Astrocyte (in vitro differentiated cells and primary cell): ENCODE measurements at regions not wholly inside any gene's neighbourhood (a gene's known extent, or its start where the extent isn't known, plus 50 kb on each side); places are given as distances from the start of the nearest gene placed in this dataset.

Experiments used
- DNase-seq: peaks from one replicate; pipeline ENCODE4 v3.0.0-alpha.2; 2010; ENCODE audit warnings: low read depth
- FAIRE-seq: peaks from 2 replicates; lab custom pipeline; 2011; peaks lifted over from hg19 to GRCh38; lab: Jason Lieb, UNC
- H2AFZ ChIP-seq: 2 replicates; pipeline ENCODE4 v1.6.0; 2012; ENCODE audit warnings: low read depth, low read length, inconsistent platforms
- H3K27ac ChIP-seq: 2 replicates; pipeline ENCODE4 v1.5.1; 2011; ENCODE audit warnings: low read depth, low read length, inconsistent platforms
- H3K27me3 ChIP-seq: 2 replicates; pipeline ENCODE4 v1.6.0; 2011; ENCODE audit warnings: low read length, inconsistent platforms; ENCODE audit not compliant: insufficient read depth
- H3K36me3 ChIP-seq: 2 replicates; pipeline ENCODE4 v1.5.1; 2011; ENCODE audit warnings: low read length, inconsistent platforms; ENCODE audit not compliant: insufficient read depth
- H3K4me1 ChIP-seq: 2 replicates; pipeline ENCODE4 v1.5.1; 2011; ENCODE audit warnings: low read length, inconsistent platforms; ENCODE audit not compliant: insufficient read depth
- H3K4me2 ChIP-seq: 2 replicates; pipeline ENCODE4 v1.6.0; 2012; ENCODE audit warnings: low read length, inconsistent platforms
- H3K4me3 ChIP-seq: 2 replicates; pipeline ENCODE4 v1.5.1; 2011; ENCODE audit warnings: low read depth, mild to moderate bottlenecking, low read length, inconsistent platforms; ENCODE audit not compliant: insufficient read depth
- H3K79me2 ChIP-seq: 2 replicates; pipeline ENCODE4 v1.6.0; 2012; ENCODE audit warnings: mild to moderate bottlenecking, low read length, inconsistent platforms; ENCODE audit not compliant: insufficient read depth
- H3K9ac ChIP-seq: 2 replicates; pipeline ENCODE4 v1.6.0; 2012; ENCODE audit warnings: mild to moderate bottlenecking, low read length, inconsistent platforms
- H3K9me3 ChIP-seq: 2 replicates; pipeline ENCODE4 v1.5.1; 2012; ENCODE audit warnings: low read depth, mild to moderate bottlenecking, low read length, inconsistent platforms; ENCODE audit not compliant: insufficient read depth
- H4K20me1 ChIP-seq: 2 replicates; pipeline ENCODE4 v1.6.0; 2012; ENCODE audit warnings: low read length, inconsistent platforms; ENCODE audit not compliant: insufficient read depth
- H3K27ac Mint-ChIP-seq: one replicate; pipeline ENCODE4 v1.8.0; 2021; ENCODE audit warnings: mild to moderate bottlenecking, mixed read lengths; ENCODE audit not compliant: unreplicated experiment
- H3K27me3 Mint-ChIP-seq: one replicate; pipeline ENCODE4 v1.8.0; 2021; ENCODE audit warnings: low read depth, mixed read lengths; ENCODE audit not compliant: unreplicated experiment
- H3K36me3 Mint-ChIP-seq: one replicate; pipeline ENCODE4 v1.8.0; 2021; ENCODE audit warnings: low read depth, mixed read lengths; ENCODE audit not compliant: unreplicated experiment
- H3K4me1 Mint-ChIP-seq: one replicate; pipeline ENCODE4 v1.8.0; 2021; ENCODE audit warnings: low read depth, mixed read lengths; ENCODE audit not compliant: unreplicated experiment
- H3K4me3 Mint-ChIP-seq: one replicate; pipeline ENCODE4 v1.8.0; 2021; ENCODE audit warnings: mild to moderate bottlenecking, moderate library complexity, mixed read lengths; ENCODE audit not compliant: unreplicated experiment
- H3K9me3 Mint-ChIP-seq: one replicate; pipeline ENCODE4 v1.8.0; 2021; ENCODE audit warnings: mild to moderate bottlenecking, mixed read lengths; ENCODE audit not compliant: unreplicated experiment
- EZH2 ChIP-seq: IDR thresholded peaks from 2 replicates; pipeline ENCODE4 v1.6.1; 2012; ENCODE audit warnings: mild to moderate bottlenecking, low read length, inconsistent platforms; ENCODE audit not compliant: insufficient read depth
- TF ChIP-seq, protein P1 (sequence below): IDR thresholded peaks from 2 replicates; pipeline ENCODE4 v1.5.1; 2011; ENCODE audit warnings: low read depth, mild to moderate bottlenecking, inconsistent platforms, low read length, moderate library complexity; ENCODE audit not compliant: insufficient read depth

DNA sequence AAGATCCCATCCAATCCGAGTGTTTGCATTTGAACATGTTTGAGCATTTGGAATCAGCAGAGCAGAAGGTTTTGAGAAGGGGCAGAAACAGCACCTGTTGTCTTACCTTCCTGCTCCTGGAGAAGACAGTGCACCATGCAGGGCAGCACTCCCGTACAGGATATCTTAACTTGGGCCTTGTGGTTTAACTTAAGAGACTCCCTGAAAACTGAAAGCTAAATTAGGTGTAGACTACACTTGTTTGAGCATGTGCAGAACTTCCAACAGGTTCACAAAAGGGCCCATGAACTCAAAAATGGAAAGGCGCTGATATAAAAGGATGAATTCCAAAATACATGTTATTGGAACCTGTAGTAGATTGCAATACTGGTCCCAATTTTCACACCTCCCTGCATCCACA, 175.4 kb upstream of the PRICKLE2 start:
- no peak for DNase-seq
- peaks cover 5% of the 10 kb centered on the region for H3K4me1 ChIP-seq
- no peaks in the 10 kb centered on the region for H3K36me3 Mint-ChIP-seq
- H3K36me3 ChIP-seq = no peaks in the 10 kb centered on the region
- no peak overlapping the region for H3K27ac ChIP-seq
- no peaks in the 10 kb centered on the region for H3K27me3 ChIP-seq
- no peaks in the 10 kb centered on the region for H3K27me3 Mint-ChIP-seq
- no peak overlapping the region for H3K9ac ChIP-seq
- no peak for FAIRE-seq
- no peaks in the 10 kb centered on the region for H3K79me2 ChIP-seq
- TF ChIP-seq EZH2 = no peak
- TF ChIP-seq, protein P1, sequence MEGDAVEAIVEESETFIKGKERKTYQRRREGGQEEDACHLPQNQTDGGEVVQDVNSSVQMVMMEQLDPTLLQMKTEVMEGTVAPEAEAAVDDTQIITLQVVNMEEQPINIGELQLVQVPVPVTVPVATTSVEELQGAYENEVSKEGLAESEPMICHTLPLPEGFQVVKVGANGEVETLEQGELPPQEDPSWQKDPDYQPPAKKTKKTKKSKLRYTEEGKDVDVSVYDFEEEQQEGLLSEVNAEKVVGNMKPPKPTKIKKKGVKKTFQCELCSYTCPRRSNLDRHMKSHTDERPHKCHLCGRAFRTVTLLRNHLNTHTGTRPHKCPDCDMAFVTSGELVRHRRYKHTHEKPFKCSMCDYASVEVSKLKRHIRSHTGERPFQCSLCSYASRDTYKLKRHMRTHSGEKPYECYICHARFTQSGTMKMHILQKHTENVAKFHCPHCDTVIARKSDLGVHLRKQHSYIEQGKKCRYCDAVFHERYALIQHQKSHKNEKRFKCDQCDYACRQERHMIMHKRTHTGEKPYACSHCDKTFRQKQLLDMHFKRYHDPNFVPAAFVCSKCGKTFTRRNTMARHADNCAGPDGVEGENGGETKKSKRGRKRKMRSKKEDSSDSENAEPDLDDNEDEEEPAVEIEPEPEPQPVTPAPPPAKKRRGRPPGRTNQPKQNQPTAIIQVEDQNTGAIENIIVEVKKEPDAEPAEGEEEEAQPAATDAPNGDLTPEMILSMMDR = no peak
- H3K4me3 Mint-ChIP-seq = no peak overlapping the region
- H3K9me3 ChIP-seq = no peaks in the 10 kb centered on the region
- no peak overlapping the region for H2AFZ ChIP-seq
- peaks cover 43% of the 10 kb centered on the region for H3K4me1 Mint-ChIP-seq
- H3K4me3 ChIP-seq = no peak overlapping the region
- H4K20me1 ChIP-seq = no peaks in the 10 kb centered on the region
- no peak overlapping the region for H3K4me2 ChIP-seq
- no peaks in the 10 kb centered on the region for H3K9me3 Mint-ChIP-seq
- H3K27ac Mint-ChIP-seq = no peak overlapping the region

DNA sequence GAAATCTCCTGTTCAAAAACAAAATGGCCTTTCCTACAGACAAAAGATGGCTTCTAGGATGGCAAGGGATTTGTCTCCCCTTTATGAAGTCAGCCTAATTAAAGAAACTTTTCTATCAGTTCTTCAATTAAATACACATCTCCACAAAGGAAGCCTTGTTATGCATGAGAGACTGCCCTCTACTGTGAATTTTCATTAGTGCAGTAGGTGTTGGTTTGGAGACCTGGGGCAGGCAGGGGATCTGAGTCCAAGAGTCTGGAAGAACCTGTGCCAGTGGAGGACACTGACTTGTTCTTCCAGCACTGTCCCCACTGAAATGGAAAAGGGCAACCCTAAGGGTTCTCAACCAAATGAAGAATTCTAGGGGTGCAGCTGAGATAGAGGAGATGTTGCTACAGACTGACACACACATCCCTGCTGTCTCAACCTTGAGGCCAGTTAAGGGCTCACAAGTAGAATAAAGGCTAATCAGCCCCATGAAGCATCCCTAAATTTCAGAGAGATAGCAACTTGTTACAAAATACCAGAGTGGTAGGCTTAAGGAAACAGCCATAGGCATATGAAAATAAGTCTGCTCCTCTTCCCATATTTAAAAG, 174.0 kb upstream of the PRICKLE2 start:
- H3K4me2 ChIP-seq = no peak overlapping the region
- H3K27ac ChIP-seq = no peak overlapping the region
- no peak overlapping the region for H3K4me3 Mint-ChIP-seq
- peaks cover 32% of the 10 kb centered on the region for H3K4me1 Mint-ChIP-seq
- H3K4me1 ChIP-seq = peaks cover 5% of the 10 kb centered on the region
- H3K36me3 Mint-ChIP-seq = no peaks in the 10 kb centered on the region
- H3K9me3 ChIP-seq = no peaks in the 10 kb centered on the region
- FAIRE-seq (peak; percentile 45), DNase-seq (peak; percentile 25)
- TF ChIP-seq, protein P1 = peak; percentile 94
- no peak for TF ChIP-seq EZH2
- no peak overlapping the region for H2AFZ ChIP-seq
- H4K20me1 ChIP-seq = no peaks in the 10 kb centered on the region
- H3K9me3 Mint-ChIP-seq = no peaks in the 10 kb centered on the region
- H3K27me3 Mint-ChIP-seq = no peaks in the 10 kb centered on the region
- peak overlapping the region; percentile 63 for H3K27ac Mint-ChIP-seq
- H3K4me3 ChIP-seq = no peak overlapping the region
- H3K9ac ChIP-seq = no peak overlapping the region
- H3K27me3 ChIP-seq = no peaks in the 10 kb centered on the region
- H3K36me3 ChIP-seq = no peaks in the 10 kb centered on the region
- no peaks in the 10 kb centered on the region for H3K79me2 ChIP-seq

DNA sequence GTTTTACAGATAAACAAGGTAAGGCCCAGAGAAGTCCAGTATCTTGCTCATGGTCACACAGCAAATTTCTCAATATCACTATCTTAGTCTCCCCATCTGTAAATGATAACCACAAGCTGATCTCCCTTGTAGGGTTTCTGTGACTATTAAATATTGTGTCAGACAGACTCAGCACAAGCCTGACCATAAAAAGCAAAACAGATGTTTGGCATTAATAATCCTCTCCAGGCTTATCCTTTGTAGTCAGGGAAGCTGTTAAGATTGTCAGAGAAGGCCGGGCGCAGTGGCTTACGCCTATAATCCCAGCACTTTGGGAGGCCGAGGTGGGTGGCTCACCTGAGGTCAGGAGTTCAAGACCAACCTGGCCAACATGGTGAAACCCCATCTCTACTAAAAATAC, 173.2 kb upstream of the PRICKLE2 start:
- no peak for FAIRE-seq
- H3K4me3 Mint-ChIP-seq = no peak overlapping the region
- peaks cover 5% of the 10 kb centered on the region for H3K4me1 ChIP-seq

More for the DNA sequence above, 173.2 kb upstream of the PRICKLE2 start:
- no peaks in the 10 kb centered on the region for H3K9me3 Mint-ChIP-seq
- H3K79me2 ChIP-seq = no peaks in the 10 kb centered on the region
- no peaks in the 10 kb centered on the region for H4K20me1 ChIP-seq
- H3K27ac ChIP-seq = no peak overlapping the region
- H3K36me3 ChIP-seq = no peaks in the 10 kb centered on the region
- TF ChIP-seq, protein P1 = no peak
- no peak for TF ChIP-seq EZH2
- H3K27me3 Mint-ChIP-seq = no peaks in the 10 kb centered on the region
- H3K27ac Mint-ChIP-seq = peak overlapping the region; percentile 63
- no peak overlapping the region for H2AFZ ChIP-seq
- H3K36me3 Mint-ChIP-seq = no peaks in the 10 kb centered on the region
- no peaks in the 10 kb centered on the region for H3K27me3 ChIP-seq
- H3K4me1 Mint-ChIP-seq = peaks cover 32% of the 10 kb centered on the region
- no peak overlapping the region for H3K4me3 ChIP-seq
- no peak overlapping the region for H3K4me2 ChIP-seq
- no peak overlapping the region for H3K9ac ChIP-seq
- no peaks in the 10 kb centered on the region for H3K9me3 ChIP-seq
- DNase-seq = peak; percentile 34
